ENCODE measurements at regions not wholly inside any gene's neighbourhood (a gene's known extent, or its start where the extent isn't known, plus 50 kb on each side); places are given as distances from the start of the nearest gene placed in this dataset.

DNA sequence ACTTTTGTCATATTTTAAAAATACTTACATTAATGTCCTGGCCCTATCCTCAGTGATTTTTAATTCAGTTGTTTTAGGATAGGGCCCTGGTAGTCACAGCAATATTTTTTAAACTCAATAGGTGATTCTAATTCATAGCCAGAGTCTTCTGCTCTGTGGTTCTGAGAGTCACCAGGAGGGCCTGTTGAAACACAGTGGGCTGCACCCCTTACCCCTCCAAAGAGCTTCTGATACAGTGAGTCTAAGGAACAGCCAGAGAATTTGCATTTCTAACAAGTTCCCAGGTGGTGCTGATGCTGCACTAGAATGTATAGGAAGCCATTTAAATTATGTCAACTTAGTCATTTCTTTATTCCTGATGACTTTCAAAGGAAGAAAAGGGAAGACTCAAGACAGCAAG is 458.3 kb upstream of the ARRDC3 start:
- Histone ChIP-seq H3K27me3 (ENCODE audit: control insufficient read depth, insufficient read depth, low read length) (no peaks in the 10 kb centered on the region), H3K4me3 (ENCODE audit: low read length) (no peak overlapping the region), H3K36me3 (ENCODE audit: control insufficient read depth, insufficient read depth, low read length) (no peaks in the 10 kb centered on the region), H3K4me1 (ENCODE audit: control insufficient read depth, insufficient read depth, low read length) (no peaks in the 10 kb centered on the region), H3K9me3 (ENCODE audit: control insufficient read depth, insufficient read depth, low read length) (no peaks in the 10 kb centered on the region), H3K27ac (ENCODE audit: low read length) (no peak overlapping the region)
- no peak for DNase-seq
- no peak overlapping the region for H3K27ac Mint-ChIP-seq
- H3K9me3 Mint-ChIP-seq = peaks cover 0 to 2% of the 10 kb centered on the region in 2 donors
- H3K27me3 Mint-ChIP-seq (ENCODE audit: low read depth in 2 of 2) = no peaks in the 10 kb centered on the region
- intact Hi-C loops (cut with micrococcal nuclease) = no loop called here
- H3K36me3 Mint-ChIP-seq = no peaks in the 10 kb centered on the region
- no peak for ATAC-seq
- TF ChIP-seq, protein P1, sequence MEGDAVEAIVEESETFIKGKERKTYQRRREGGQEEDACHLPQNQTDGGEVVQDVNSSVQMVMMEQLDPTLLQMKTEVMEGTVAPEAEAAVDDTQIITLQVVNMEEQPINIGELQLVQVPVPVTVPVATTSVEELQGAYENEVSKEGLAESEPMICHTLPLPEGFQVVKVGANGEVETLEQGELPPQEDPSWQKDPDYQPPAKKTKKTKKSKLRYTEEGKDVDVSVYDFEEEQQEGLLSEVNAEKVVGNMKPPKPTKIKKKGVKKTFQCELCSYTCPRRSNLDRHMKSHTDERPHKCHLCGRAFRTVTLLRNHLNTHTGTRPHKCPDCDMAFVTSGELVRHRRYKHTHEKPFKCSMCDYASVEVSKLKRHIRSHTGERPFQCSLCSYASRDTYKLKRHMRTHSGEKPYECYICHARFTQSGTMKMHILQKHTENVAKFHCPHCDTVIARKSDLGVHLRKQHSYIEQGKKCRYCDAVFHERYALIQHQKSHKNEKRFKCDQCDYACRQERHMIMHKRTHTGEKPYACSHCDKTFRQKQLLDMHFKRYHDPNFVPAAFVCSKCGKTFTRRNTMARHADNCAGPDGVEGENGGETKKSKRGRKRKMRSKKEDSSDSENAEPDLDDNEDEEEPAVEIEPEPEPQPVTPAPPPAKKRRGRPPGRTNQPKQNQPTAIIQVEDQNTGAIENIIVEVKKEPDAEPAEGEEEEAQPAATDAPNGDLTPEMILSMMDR (IDR thresholded peaks at IDR 0.05) = no peak
- no peaks in the 10 kb centered on the region for H3K4me1 Mint-ChIP-seq
- H3K4me3 Mint-ChIP-seq = no peak overlapping the region

DNA sequence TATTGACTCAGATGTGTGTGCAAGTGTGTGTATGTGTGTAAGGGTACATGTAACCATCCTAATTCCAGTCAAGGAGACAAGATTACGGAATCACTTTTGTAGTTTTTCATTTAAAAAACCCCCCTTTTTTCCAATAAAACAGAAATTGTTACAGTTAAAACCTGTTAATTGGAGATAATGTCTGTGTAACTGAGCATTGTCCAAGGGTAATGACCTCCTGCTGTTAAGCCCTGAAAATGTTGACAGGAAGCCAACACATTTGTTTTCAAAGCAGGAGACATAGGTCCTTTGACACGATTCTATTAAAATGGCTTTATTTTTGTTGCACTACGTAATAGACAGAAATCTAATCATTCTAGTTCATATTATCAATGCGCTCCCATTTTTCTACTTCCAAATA is 457.3 kb upstream of the ARRDC3 start:
- Mint-ChIP-seq H3K4me1 (no peaks in the 10 kb centered on the region), H3K27ac (no peak overlapping the region), H3K27me3 (ENCODE audit: low read depth in 2 of 2) (no peaks in the 10 kb centered on the region), H3K9me3 (peaks cover 0 to 2% of the 10 kb centered on the region in 2 donors), H3K36me3 (no peaks in the 10 kb centered on the region), H3K4me3 (no peak overlapping the region)
- Histone ChIP-seq H3K9me3 (ENCODE audit: control insufficient read depth, insufficient read depth, low read length) (no peaks in the 10 kb centered on the region), H3K36me3 (ENCODE audit: control insufficient read depth, insufficient read depth, low read length) (no peaks in the 10 kb centered on the region), H3K4me1 (ENCODE audit: control insufficient read depth, insufficient read depth, low read length) (no peaks in the 10 kb centered on the region), H3K4me3 (ENCODE audit: low read length) (no peak overlapping the region), H3K27ac (ENCODE audit: low read length) (no peak overlapping the region), H3K27me3 (ENCODE audit: control insufficient read depth, insufficient read depth, low read length) (no peaks in the 10 kb centered on the region)
- TF ChIP-seq, protein P1 (IDR thresholded peaks at IDR 0.05) = no peak
- intact Hi-C loops (cut with micrococcal nuclease) = no loop called here
- no peak for DNase-seq
- WGBS (ENCODE audit: insufficient coverage) = 87% methylated on average over 3 of the region's 4 CpGs
- ATAC-seq = no peak

DNA sequence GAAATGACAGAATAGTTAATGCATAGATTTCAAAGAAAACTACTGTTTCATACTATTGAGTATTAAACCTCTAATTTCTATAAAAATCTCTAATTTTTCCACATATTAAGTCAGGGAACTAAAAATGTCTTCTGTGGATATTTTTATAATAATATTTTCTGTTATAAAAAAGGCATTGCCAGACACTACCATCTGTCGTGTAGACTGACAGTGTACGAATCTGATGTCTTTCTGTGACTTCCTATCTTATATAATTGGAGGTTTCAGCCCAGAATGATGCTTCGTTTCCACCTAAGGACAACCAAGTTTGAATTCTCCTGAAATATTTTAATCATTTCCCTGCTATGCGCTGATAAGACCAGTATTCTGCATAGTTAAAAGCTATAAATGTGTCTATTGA is 456.6 kb upstream of the ARRDC3 start:
- no peaks in the 10 kb centered on the region for H3K9me3 ChIP-seq (ENCODE audit: control insufficient read depth, insufficient read depth, low read length)
- no peak for ATAC-seq
- no peak overlapping the region for H3K4me3 ChIP-seq (ENCODE audit: low read length)
- Mint-ChIP-seq H3K4me1 (no peaks in the 10 kb centered on the region), H3K9me3 (peaks cover 4% of the 10 kb centered on the region in 2 donors), H3K4me3 (no peak overlapping the region), H3K36me3 (no peaks in the 10 kb centered on the region), H3K27ac (no peak overlapping the region), H3K27me3 (ENCODE audit: low read depth in 2 of 2) (no peaks in the 10 kb centered on the region)
- no peaks in the 10 kb centered on the region for H3K4me1 ChIP-seq (ENCODE audit: control insufficient read depth, insufficient read depth, low read length)
- H3K27ac ChIP-seq (ENCODE audit: low read length) = no peak overlapping the region
- intact Hi-C loops (cut with micrococcal nuclease) = no loop called here
- no peaks in the 10 kb centered on the region for H3K27me3 ChIP-seq (ENCODE audit: control insufficient read depth, insufficient read depth, low read length)
- TF ChIP-seq, protein P1 (IDR thresholded peaks at IDR 0.05) = no peak
- no peak for DNase-seq
- 100% methylated on average over 2 of the region's 4 CpGs for WGBS (ENCODE audit: insufficient coverage)
- no peaks in the 10 kb centered on the region for H3K36me3 ChIP-seq (ENCODE audit: control insufficient read depth, insufficient read depth, low read length)

DNA sequence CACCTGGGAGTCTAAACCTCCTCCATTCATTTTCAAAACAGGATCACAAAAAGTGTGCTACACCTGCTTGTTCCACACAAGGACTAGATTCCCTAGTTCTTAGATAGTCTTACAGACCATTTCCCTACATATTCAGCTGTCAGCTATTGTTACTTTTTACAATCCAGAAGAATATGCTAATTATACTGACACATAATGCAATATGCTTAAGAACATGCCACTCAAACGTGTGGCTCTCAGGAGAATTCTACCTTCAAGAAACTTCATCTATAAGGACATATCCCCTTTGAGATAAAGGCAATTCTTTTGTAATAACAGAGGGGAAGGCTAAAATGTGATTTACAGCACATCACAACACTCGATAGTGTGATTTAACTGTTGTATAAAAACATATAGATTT is 456.1 kb upstream of the ARRDC3 start:
- H3K4me3 ChIP-seq (ENCODE audit: low read length) = no peak overlapping the region
- H3K27ac ChIP-seq (ENCODE audit: low read length) = no peak overlapping the region
- Mint-ChIP-seq H3K27ac (no peak overlapping the region), H3K4me1 (no peaks in the 10 kb centered on the region), H3K36me3 (no peaks in the 10 kb centered on the region), H3K4me3 (no peak overlapping the region), H3K27me3 (ENCODE audit: low read depth in 2 of 2) (no peaks in the 10 kb centered on the region), H3K9me3 (peaks cover 4% of the 10 kb centered on the region in 2 donors)
- ATAC-seq (no peak), DNase-seq (no peak)
- H3K4me1 ChIP-seq (ENCODE audit: control insufficient read depth, insufficient read depth, low read length) = no peaks in the 10 kb centered on the region
- no peaks in the 10 kb centered on the region for H3K9me3 ChIP-seq (ENCODE audit: control insufficient read depth, insufficient read depth, low read length)
- H3K27me3 ChIP-seq (ENCODE audit: control insufficient read depth, insufficient read depth, low read length) = no peaks in the 10 kb centered on the region
- TF ChIP-seq, protein P1 (IDR thresholded peaks at IDR 0.05) = no peak
- intact Hi-C loops (cut with micrococcal nuclease) = no loop called here
- no CpG with 5 or more reads among the region's 2 CpGs for WGBS (ENCODE audit: insufficient coverage)
- H3K36me3 ChIP-seq (ENCODE audit: control insufficient read depth, insufficient read depth, low read length) = no peaks in the 10 kb centered on the region
